OCI-LY3 (cell line): ENCODE measurements at regions not wholly inside any gene's neighbourhood (a gene's known extent, or its start where the extent isn't known, plus 50 kb on each side); places are given as distances from the start of the nearest gene placed in this dataset.

Source experiments
- H2AFZ ChIP-seq: fragments of 200-600, 300-600 bp; shearing (Covaris generic); 2 replicates; pipeline ENCODE4 v1.6.0; 2014; ENCODE audit warnings: antibody characterized with exemption, low read depth, low read length
- H3K27ac ChIP-seq: fragments of 200-600, 300-600 bp; sonication (generic); 2 replicates; pipeline ENCODE4 v1.5.1; 2014; ENCODE audit warnings: mild to moderate bottlenecking, low read length, moderate library complexity, mixed read lengths
- H3K27me3 ChIP-seq: fragments of 200-600, 300-600 bp; sonication (generic); 2 replicates; pipeline ENCODE4 v1.6.1; 2014; ENCODE audit warnings: low read depth, low read length, mixed read lengths
- H3K36me3 ChIP-seq: fragments of 200-600, 300-600 bp; sonication (generic); replicated peaks from 2 replicates; pipeline ENCODE3; 2014; ENCODE audit warnings: low read depth, low read length, mixed read lengths
- H3K4me1 ChIP-seq: fragments of 300-600, 200-600 bp; sonication (generic); 2 replicates; pipeline ENCODE4 v1.6.1; 2014; ENCODE audit warnings: low read length, mixed read lengths
- H3K4me2 ChIP-seq: fragments of 200-600, 300-600 bp; sonication (generic); 2 replicates; pipeline ENCODE4 v1.6.1; 2014; ENCODE audit warnings: low read length, mixed read lengths
- H3K4me3 ChIP-seq: fragments of 300-600, 200-600 bp; sonication (generic); 2 replicates; pipeline ENCODE4 v1.5.1; 2014; ENCODE audit warnings: antibody characterized with exemption, mild to moderate bottlenecking, low read length, moderate library complexity
- H3K79me2 ChIP-seq: fragments of 300-600, 200-600 bp; shearing (Covaris generic); 2 replicates; pipeline ENCODE4 v1.6.1; 2014; ENCODE audit warnings: mild to moderate bottlenecking, low read length, mixed read lengths
- H3K9ac ChIP-seq: fragments of 300-600, 200-600 bp; shearing (Covaris generic); 2 replicates; pipeline ENCODE4 v1.6.0; 2014; ENCODE audit warnings: mild to moderate bottlenecking, low read length, moderate library complexity
- H3K9me3 ChIP-seq: fragments of 200-600, 300-600 bp; shearing (Covaris generic); 2 replicates; pipeline ENCODE4 v1.6.1; 2014; ENCODE audit warnings: low read length, mixed read lengths; ENCODE audit not compliant: insufficient read depth
- H4K20me1 ChIP-seq: fragments of 200-600, 300-600 bp; sonication (generic); 2 replicates; pipeline ENCODE4 v1.6.1; 2016; ENCODE audit warnings: low read length, mixed read lengths; ENCODE audit not compliant: insufficient read depth
- EZH2phosphoT487 ChIP-seq: fragments of 200-600 bp; shearing (Covaris generic); IDR thresholded peaks from 2 replicates; pipeline ENCODE4 v1.6.1; 2018; ENCODE audit warnings: antibody characterized with exemption, mixed run types, low read depth
- TF ChIP-seq, protein P1 (sequence below): fragments of 200-600, 300-600 bp; sonication (generic); IDR thresholded peaks from 2 replicates; pipeline ENCODE4 v1.5.1; 2014; ENCODE audit warnings: antibody characterized with exemption, low read length, low read depth

GRCh38 chr17:79186406-79186805 lies 111.8 kb downstream of the ENGASE start:
- Histone ChIP-seq H2AFZ (no peak overlapping the region), H3K4me1 (no peaks in the 10 kb centered on the region), H3K4me2 (no peak overlapping the region), H3K27ac (no peak overlapping the region), H3K36me3 (no peaks in the 10 kb centered on the region), H3K9ac (no peak overlapping the region), H4K20me1 (no peaks in the 10 kb centered on the region), H3K4me3 (no peak overlapping the region), H3K9me3 (no peaks in the 10 kb centered on the region), H3K79me2 (no peaks in the 10 kb centered on the region), H3K27me3 (peaks cover 21% of the 10 kb centered on the region)
- TF ChIP-seq EZH2phosphoT487: no peak

- Histone ChIP-seq H3K9ac (no peak overlapping the region), H3K36me3 (no peaks in the 10 kb centered on the region), H3K4me3 (no peak overlapping the region), H3K27me3 (peaks cover 17% of the 10 kb centered on the region), H3K79me2 (no peaks in the 10 kb centered on the region), H2AFZ (no peak overlapping the region), H3K9me3 (no peaks in the 10 kb centered on the region), H4K20me1 (no peaks in the 10 kb centered on the region), H3K4me2 (no peak overlapping the region), H3K4me1 (no peaks in the 10 kb centered on the region), H3K27ac (no peak overlapping the region)
- TF ChIP-seq EZH2phosphoT487: no peak
- TF ChIP-seq, protein P1, sequence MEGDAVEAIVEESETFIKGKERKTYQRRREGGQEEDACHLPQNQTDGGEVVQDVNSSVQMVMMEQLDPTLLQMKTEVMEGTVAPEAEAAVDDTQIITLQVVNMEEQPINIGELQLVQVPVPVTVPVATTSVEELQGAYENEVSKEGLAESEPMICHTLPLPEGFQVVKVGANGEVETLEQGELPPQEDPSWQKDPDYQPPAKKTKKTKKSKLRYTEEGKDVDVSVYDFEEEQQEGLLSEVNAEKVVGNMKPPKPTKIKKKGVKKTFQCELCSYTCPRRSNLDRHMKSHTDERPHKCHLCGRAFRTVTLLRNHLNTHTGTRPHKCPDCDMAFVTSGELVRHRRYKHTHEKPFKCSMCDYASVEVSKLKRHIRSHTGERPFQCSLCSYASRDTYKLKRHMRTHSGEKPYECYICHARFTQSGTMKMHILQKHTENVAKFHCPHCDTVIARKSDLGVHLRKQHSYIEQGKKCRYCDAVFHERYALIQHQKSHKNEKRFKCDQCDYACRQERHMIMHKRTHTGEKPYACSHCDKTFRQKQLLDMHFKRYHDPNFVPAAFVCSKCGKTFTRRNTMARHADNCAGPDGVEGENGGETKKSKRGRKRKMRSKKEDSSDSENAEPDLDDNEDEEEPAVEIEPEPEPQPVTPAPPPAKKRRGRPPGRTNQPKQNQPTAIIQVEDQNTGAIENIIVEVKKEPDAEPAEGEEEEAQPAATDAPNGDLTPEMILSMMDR: no peak
Measured at GRCh38 chr17:79185671-79186070, 111.0 kb downstream of the ENGASE start.

GRCh38 chr17:79184219-79184618 lies 109.6 kb downstream of the ENGASE start:
- H3K4me2 ChIP-seq: no peak overlapping the region
- H4K20me1 ChIP-seq: no peaks in the 10 kb centered on the region
- H3K79me2 ChIP-seq: no peaks in the 10 kb centered on the region
- H3K4me3 ChIP-seq: no peak overlapping the region
- peaks cover 14% of the 10 kb centered on the region for H3K27me3 ChIP-seq
- H3K9ac ChIP-seq: no peak overlapping the region
- H3K4me1 ChIP-seq: no peaks in the 10 kb centered on the region
- H2AFZ ChIP-seq: no peak overlapping the region
- no peaks in the 10 kb centered on the region for H3K9me3 ChIP-seq
- H3K27ac ChIP-seq: no peak overlapping the region
- H3K36me3 ChIP-seq: no peaks in the 10 kb centered on the region
- TF ChIP-seq, protein P1: no peak
- no peak for TF ChIP-seq EZH2phosphoT487

DNA sequence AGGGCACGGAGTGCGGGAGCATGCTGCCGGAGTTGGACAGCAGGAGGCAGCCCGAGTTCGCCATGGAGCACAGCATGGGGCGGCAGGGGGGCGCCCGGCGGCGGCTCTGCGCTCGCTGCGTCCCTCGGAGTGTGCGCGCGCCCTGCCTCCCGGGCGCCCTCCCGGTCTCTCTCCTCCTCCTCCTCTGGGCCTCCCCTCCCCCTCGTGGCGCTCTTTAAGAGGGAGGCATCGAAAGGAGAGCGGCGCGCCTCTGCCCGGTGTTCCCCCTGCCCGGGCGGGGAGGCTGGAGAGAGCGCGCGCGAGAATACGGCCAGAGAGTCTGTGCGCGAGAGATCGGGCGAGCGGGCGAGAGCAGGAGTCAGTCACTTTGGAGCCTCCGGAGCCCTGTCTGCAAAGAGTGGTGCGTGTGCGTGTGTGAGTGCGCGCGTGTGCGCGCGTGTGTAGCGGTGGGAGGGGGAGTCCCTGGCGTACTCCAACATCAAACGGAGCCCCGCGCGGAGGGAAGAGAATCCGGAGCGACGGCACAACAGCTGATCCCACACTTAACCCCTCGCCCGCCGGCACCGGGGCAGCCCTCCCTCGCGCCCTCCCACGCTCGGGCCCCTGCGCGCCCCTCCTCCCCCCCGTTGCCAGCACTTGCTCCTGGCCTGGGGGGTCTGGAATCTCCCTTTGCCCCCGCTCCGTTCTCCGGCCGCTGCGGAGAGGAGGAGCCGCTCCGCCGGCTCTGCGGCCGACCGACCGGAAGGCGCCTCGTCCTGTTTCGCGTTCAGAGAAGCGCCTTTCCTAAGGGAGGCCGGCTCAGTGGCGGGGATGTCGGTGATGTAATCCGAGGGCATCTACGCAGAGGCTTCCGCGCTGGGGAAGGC lies 108.9 kb downstream of the ENGASE start:
- no peaks in the 10 kb centered on the region for H3K79me2 ChIP-seq
- H3K27me3 ChIP-seq: peaks cover 7% of the 10 kb centered on the region; the same call in 1 of the 2 replicates
- H2AFZ ChIP-seq: no peak overlapping the region
- no peak overlapping the region for H3K9ac ChIP-seq
- H3K9me3 ChIP-seq: no peaks in the 10 kb centered on the region
- H3K4me1 ChIP-seq: no peaks in the 10 kb centered on the region
- no peaks in the 10 kb centered on the region for H4K20me1 ChIP-seq
- no peak overlapping the region for H3K4me2 ChIP-seq
- no peak overlapping the region for H3K27ac ChIP-seq
- no peak for TF ChIP-seq EZH2phosphoT487
- TF ChIP-seq, protein P1: no peak
- no peaks in the 10 kb centered on the region for H3K36me3 ChIP-seq
- no peak overlapping the region for H3K4me3 ChIP-seq
